HG03565 (cell line): ENCODE measurements at regions not wholly inside any gene's neighbourhood (a gene's known extent, or its start where the extent isn't known, plus 50 kb on each side); places are given as distances from the start of the nearest gene placed in this dataset.
"Not testable (repeated sequence)": the region's sequence is repeated elsewhere in the genome, so short reads cannot be mapped to it uniquely, and the experiment has no call there.

Experiments
- ATAC-seq: cut with Tn5 transposase; IDR thresholded peaks from one replicate; pipeline ENCODE4 v1.9.1; 2021; ENCODE audit warnings: mild to moderate bottlenecking, moderate library complexity; ENCODE audit not compliant: unreplicated experiment

DNA sequence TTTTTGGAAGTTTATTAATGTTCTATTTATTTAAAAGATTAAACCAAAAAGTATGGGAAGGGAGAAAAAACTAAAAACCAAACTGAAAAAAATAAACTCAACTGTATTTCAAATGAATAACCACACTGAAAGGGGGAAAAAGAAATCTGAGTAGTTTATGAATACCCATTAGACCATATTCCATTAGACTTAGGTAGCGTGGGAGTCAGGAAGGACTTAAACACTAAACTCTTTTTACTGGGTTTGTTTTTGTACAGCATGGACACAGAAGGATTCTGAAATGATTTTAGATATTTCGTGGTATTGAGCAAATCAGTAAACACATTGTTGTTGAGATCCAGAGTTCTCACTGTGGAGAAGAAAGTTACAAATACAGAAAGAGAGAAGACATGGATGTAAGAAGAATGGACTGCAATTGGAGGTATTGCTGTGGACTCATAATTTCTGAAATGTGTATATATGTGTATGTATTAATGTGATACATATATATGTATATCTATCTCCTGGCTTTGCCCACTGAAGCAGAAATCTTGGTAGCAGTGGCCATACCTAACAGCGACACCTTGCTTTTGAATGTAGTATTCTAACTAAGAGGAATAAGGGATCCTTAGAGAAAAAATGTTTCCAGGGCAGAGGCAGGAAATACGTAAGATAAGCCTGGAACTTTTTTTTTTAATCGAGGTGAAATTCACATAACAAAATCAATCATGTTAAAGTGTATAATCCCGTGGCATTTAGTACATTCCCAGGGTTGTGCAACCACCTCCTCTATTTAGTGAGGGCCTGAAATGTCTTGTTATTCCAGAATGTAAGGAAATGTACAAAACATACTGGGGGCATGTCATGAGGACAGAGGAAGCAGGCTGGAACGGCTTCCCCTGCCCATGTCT, 228.8 kb downstream of the SMARCA2 start:
- ATAC-seq = no peak

DNA sequence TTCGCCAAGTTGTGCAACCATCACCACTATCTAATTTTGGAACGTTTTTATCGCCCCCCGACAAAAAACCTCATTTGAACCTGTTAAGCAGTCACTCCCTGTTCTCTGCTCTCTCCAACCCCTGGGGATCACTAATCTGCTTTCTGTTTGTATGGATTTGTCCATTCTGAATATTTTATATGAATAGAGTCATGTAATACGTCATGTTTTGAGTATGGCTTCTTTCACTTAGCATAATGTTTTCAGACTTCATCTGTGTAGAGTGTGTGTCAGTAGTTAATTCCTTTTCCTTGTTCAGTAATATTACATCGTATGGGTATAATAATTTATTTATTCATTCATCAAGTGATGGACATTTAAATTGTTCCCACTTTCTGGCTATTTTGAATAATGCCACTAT, 232.2 kb downstream of the SMARCA2 start:
- ATAC-seq = no peak

DNA sequence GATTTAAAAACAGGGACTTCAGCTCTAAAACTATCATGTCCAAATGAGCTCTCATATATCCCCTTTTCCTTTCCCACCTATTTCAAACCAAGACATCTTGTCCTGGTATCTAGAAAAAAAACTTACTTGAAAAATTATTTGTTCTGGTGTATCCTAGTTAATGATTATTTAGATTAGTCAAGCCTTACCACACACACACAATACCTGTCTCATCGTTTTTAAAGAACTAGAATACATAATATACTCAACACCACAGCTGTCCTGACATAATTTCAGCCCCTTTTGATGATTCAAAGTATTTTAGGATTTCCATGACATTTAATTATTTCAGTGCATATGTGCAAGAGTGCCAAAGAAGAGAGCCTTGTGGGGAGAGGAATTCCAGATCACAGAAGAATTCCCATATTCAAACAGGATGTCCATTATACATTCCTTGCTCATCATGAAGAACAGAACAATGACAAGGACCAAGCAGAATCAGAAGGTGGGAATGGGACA, 233.7 kb downstream of the SMARCA2 start:
- ATAC-seq = no peak

DNA sequence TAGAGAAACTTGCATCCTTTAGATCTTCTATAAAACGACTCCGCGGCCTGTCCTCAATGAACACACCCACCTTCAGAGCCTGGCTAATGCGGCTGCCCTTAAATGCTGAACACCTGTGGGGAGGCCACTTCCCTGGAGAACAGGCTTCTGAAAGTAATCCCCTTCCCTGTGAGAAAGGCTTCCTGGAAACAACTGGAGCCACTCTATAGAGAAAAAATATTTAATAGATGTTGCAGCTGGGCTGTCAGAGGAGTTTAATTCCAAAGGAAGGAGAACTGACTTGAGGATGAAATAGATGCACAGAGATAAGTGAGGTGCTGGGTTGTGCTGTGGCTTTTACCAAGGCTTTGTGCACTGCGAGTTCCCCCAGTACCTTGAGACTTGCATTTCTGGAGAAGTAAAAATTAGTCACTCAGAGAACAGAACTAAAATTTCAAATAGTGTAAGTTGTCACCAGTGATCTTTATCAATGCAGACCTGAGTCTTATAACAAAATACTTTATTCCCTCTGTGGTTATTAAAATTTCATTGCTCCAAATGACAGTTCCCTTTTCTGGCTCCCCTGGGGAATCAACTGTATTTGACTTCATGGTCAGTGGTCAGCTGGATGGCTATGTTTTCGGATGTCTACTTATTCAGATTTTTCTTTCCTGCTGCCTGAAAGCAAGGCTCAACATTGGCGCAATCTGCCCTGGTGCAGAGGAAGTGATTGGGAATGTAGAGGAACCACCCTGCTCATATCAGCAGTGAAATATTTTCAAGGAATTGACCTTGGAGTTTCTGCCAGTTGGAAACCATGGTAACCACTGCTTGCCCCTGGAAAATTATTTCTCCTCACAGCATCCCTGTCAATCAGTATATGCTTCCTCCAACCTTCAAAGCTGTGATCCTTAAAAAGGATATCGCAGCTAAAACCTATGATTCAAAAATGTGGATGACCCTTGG, 238.8 kb downstream of the SMARCA2 start:
- no peak for ATAC-seq

DNA sequence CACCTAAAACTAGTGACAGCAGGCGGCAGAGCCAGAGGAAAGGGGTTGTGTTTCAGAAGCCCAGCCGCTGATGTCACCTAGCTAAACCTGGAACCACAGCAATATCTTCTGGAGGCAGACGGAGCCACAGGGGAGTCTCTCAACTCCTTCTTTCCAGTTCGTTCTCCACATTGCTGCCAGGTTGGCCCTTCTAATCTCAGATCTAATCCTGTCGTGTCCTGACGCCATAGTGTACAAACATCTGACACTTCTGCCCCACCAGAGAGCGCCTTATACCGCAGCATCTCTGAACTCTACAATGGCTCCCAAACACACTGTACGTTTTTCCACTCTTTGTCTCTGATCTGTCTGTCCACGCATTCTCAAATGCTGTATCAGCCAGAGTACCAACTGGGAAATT, 240.0 kb downstream of the SMARCA2 start:
- ATAC-seq = no peak

DNA sequence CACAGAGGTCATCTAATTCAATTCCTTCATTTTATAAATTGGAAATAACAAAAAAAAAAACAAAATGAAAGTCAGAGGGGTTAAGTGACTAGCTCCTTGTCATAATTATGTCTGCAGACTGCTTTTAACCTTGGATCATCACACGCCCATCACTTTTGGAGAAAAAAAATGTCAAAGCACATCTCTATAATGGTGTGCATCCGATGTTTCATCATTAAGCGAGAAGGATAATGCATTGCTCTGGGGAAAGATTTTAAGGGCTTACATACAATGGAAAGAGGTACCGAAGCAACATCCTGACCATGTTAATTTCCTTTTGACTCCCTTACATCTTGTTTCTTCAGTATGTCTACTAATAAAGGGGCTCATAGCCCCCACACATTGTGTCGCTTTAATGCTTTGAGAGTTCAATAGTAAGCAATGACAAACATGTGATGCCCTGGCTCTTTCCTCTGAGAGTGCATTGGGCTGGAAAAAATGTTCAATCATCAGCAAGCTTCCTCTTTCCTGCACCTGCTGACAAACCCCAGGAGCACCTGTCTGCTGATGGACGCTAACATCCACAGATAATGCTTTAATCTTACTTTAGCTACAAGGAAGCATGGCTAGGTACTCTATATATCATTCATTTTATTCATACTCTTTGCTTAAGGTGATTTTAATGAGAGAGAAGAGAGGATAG, 242.2 kb downstream of the SMARCA2 start:
- no peak for ATAC-seq

DNA sequence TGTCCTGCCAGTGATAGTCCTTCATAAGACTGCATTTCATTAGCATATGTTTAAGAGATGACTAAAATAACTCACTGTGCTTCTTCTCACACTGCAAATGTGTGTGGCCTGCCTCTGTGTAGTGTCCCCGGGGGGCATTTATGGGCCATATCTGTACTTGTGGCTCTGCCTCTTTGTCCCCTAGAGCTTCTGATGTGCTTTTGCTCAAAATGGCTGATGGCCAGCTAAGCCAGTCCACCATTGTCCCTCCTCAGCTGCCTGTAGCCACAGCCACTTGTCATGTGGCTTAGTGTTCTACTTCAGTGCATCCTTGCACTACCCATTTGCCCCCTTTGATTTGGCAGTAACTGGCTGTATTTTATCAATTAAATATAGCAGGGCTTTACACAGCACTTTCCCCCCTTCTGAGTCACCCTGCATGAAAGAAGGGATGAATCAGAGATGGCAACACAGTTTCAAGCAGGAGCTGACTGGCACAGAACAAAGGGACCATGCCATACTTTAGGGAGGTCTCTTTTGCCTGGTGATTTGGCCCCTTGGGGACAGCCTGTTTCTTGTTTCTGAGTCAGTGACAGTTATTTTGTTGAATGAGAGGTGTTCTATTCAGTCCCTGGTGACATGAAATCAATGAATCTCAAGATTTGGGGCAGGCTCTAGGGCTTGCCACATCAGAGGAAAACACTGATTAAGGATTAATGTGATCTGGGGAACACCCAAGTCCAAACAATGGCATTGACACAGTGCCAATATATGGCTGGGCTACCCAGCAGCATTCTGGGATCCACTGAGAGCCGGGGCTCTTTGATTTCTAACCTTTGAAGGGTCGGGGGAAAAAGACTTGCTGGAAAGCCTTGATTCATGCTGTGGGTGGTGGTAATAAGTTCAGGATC, 245.5 kb downstream of the SMARCA2 start:
- ATAC-seq = no peak

DNA sequence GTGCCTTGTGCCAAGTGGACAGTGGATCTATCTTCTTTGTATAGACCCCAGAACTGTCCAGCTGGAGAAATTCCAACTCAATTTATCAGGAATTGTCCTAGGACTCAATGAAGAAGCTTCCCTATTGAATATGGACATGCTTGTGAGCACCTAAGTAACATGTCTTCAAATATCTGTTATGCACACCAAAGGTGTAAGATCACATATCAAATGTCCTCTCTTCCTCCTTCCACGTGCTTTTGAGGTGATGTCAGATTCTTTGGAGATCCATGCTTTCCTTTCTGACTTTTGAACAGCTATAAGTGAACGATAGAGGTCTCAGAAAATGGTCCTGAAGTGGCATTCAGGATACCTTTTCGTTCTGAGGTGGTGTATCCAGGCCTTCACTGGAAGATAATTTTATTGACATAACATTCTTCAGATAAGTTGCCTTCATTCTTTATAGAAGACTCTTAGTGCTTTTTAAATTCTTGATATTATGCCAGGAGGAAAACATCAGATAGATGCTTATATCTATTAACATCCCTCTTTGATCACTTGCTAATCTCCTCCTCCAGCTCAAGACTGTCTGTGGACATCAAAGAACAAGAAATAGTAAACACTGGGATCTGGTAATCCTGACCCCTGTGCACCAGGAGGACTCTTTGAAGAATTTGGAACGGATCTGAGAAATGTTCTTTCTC, 246.4 kb downstream of the SMARCA2 start:
- ATAC-seq = no peak

DNA sequence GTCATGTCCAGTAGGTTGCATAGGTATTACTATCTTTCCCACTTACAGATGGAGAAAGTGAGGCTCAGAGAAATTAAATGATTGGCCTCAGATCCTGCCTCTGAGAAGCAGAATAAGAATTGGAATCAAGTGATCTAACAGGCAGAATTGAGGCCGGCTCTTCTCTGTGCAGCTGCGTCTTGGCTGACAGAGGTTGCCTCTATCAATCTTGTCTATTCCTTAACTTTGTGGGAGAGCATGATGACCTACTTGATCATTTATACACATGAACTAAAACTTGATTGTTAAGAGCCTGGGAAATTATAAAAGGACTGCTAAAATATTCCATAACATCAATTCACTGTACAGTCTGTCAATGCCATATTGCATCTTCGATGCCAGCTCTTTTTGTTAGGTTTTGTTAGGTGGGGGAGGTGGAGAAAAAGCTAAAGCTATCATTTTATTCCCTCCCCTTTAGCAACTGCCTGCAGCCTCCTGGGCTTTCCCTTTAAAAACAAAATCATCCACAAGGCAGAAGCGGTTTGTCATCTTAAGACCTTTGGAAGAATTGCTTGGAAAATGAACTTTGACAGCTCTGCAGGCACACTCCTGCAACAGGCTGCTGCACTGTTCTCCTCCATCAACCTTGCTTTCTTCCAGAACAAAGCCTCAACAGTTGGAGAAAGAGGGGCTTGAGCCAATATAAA, 247.4 kb downstream of the SMARCA2 start:
- no peak for ATAC-seq

DNA sequence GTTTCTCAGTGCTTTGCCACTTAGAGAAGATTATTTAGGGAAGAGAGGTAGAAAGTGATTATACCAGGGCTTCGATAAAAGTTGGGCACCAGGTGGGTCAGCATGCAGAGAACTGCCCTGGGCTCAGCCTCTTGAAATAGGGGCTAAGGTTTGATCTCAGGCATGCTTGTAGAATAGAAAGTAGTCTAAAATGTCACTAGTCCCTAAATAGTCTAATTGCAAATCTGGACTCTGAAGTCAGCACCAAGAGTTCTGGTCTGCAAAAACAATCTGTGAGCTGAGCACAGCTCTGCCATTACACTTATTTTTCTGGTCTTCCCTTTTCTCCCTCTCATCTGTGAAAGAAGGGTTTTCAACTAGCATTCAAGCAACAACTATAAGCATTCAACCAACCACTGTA, 248.0 kb downstream of the SMARCA2 start:
- no peak for ATAC-seq

DNA sequence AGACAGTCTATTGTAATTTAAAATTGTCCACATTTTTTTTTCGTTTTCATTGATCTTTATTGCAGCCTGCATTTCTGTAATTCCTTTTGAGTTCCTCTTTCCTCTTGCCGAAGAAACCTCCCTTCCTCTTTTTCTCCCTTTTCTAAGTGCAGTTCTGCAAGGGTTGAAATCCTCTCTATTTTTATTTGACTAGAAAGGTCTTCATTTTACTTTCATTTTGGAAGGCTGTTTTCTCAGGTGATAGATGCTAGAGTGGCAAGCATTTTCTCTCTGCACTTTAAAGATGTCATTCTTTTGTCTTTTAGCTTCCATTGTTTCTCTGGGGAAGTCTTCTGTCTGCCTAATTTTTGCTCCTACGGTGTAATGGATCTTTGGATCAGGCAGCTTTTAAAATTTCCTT, 248.5 kb downstream of the SMARCA2 start:
- ATAC-seq = no peak

DNA sequence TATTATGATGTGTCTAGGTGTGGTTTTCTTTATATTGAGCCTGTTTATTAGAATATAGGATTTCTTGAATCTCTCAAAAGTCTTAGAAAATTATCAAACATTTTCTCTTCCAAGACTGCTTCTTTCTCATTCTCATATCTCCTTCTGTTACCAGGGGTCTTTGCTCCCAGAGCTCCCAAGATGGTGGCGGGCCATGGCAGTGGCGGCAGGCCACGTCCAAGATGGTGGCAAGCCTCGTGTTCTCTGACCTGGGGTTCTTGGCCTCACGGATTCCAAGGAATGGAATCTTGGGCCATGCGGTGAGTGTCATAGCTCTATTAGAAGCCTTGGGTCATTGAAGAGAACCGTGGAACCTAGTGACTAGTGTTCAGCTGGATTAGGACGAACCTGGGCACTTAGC, 248.9 kb downstream of the SMARCA2 start:
- ATAC-seq = no peak

DNA sequence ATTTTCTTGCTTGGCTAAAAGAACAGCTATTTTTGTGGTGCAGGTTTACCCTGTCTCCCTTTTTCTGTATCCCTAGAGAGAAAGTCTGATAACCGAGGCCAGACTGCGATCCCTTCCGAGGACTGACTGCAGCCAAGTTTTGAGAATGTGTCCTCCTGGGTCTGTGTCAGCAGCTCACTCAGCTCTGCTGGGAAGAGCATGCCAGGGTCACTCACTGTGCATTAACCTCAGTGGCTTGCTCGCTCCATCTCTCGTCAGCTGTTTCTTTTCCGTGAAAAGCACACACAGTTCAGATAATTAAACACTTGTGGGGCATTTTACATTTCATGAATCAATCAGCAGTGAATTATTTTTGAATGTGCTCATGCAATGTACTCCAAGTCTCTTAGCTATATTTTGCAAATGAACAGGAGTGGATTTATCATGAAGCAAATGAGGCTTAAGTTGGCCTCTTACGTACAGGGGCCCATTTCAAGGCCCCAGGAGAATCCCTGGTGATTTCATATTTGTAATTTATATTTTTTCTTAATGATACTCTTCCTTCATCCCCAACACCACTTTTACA, 252.1 kb downstream of the SMARCA2 start:
- no peak for ATAC-seq

DNA sequence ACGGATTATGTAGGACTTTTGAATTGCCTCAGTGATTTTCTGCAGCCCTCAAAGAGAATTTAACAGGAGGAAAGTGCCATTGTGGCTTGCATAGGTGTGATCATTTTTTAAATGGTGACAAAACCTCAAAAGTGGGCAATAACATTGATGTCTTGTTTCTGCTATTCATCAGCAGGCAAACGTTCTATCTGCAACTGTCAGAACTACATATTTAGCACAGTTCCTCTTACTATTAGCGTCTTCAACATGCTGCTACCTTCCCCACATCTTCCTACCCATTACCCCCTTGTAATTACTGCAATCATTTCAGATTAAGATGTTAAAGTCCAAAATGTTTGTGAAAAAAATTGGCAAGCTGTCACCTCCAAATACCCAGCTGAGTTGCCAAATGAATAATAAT, 254.6 kb downstream of the SMARCA2 start:
- ATAC-seq = no peak

DNA sequence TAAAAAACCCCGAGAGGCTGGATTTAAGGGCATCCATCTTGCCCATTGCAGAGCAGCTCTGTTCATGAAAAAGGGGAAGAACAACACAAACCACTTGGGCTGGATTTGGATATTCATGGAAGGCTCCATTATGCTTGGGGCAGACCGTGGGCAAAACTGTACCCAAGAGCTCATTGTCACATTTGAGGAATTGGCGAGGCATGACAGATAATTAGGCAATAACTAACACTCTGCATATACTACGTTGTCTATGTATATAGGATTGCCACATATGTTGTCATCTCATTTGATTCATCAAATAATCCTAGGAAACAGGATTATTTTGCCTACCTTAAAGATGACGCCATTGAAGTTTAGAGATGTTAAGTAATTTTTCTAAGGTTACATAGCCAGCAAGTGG, 255.4 kb downstream of the SMARCA2 start:
- no peak for ATAC-seq

DNA sequence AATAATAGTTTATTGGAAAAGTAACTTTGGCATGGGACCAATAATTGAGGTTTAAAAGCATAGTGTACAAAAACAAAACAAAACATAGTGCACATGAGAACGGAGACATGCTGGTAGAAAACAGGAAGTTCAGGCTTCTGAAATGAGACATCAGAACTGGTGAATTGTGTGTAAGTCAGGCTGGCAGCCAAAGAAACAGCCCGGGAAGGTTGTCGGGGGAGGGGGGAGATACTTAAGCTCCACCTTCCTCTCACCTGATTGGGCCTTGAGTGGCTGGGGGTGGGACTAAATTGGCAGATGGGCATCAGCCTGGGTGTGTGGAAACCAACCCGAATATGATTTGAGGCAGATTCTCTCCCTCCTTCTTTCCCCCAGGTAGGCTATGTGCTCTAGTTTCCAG, 256.3 kb downstream of the SMARCA2 start:
- peak; percentile 59 for ATAC-seq

DNA sequence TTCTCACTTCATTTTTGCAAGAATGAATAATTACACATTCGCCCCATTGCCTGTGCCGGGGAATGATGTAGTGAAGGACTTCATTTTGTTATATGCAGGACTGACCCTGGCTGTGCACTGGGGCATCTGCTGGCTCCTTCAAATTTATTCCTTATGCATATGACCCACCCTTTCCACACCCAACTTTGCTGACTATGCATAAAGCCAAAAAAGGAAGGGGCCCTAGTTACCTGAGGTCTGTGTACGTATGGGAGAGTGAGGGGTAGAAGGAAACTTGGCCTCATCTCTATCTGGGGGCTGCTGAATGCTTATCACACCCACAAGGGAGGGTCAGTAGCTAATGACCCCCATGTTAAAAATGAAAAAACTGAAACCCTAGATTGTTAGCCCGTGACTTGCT, 259.6 kb downstream of the SMARCA2 start:
- ATAC-seq = no peak

DNA sequence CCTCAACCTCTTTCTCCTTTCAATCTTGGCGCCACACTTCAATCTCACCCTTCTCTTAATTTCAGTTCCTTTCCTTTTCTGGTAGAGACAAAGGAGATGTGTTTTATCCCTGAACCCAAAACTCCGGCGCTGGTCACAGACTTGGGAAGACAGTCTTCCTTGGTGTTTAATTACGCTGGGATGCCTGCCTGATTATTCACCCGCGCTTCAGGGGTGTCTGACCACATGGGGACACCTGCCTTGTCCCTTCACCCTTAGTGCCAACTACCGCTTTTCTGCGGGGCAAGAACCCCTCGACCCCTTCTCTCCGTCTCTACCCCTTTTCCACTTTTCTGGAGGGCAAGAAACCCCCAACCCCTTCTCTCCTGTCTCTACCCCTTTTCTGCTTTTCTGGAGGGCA, 261.1 kb downstream of the SMARCA2 start:
- no peak for ATAC-seq

DNA sequence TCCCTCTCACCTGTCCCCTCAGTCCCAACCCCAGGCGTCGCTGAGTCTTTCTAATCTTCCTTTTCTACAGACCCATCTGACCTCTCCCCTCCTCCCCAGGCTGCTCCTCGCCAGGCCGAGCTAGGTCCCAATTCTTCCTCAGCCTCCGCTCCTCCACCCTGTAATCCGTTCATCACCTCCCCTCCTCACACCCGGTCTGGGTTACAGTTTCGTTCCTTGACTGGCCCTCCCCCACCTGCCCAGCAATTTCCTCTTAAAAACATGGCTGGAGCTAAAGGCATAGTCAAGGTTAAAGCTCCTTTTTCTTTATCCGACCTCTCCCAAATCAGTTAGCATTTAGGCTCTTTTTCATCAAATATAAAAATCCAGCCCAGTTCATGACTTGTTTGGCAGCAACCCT, 262.0 kb downstream of the SMARCA2 start:
- ATAC-seq = not testable (repeated sequence)
